Bronchial epithelial cell (primary cell): ENCODE measurements at regions not wholly inside any gene's neighbourhood (a gene's known extent, or its start where the extent isn't known, plus 50 kb on each side); places are given as distances from the start of the nearest gene placed in this dataset.
"Not testable (repeated sequence)": the region's sequence is repeated elsewhere in the genome, so short reads cannot be mapped to it uniquely, and the experiment has no call there.

Source experiments
- DNase-seq: peaks from one replicate; pipeline ENCODE4 v3.0.0-alpha.2; 2010; ENCODE audit warnings: low read depth
- FAIRE-seq: peaks from 2 replicates; lab custom pipeline; 2011; peaks lifted over from hg19 to GRCh38; lab: Jason Lieb, UNC
- H3K27me3 ChIP-seq: 2 replicates; pipeline ENCODE4 v1.5.1; 2011; ENCODE audit warnings: low read length; ENCODE audit not compliant: control insufficient read depth, insufficient read depth
- H3K36me3 ChIP-seq: 2 replicates; pipeline ENCODE4 v1.5.1; 2011; ENCODE audit warnings: low read length; ENCODE audit not compliant: control insufficient read depth, insufficient read depth
- H3K4me3 ChIP-seq: 2 replicates; pipeline ENCODE4 v1.5.1; 2011; ENCODE audit warnings: mild to moderate bottlenecking, low read depth, low read length, control low read depth
- CTCF ChIP-seq: IDR thresholded peaks from 2 replicates; pipeline ENCODE4 v1.5.1; 2011; ENCODE audit warnings: mild to moderate bottlenecking, moderate library complexity, low read length, control low read depth, inconsistent platforms; ENCODE audit not compliant: insufficient read depth, severe bottlenecking

GRCh38 chr4:181796502-181796901, 446.7 kb upstream of the TENM3 start:
- DNase-seq (peak; percentile 77), FAIRE-seq (peak; percentile 85)
- TF ChIP-seq CTCF = no peak
- H3K4me3 ChIP-seq = no peak overlapping the region
- H3K36me3 ChIP-seq = no peaks in the 10 kb centered on the region
- H3K27me3 ChIP-seq = no peaks in the 10 kb centered on the region

GRCh38 chr4:181798536-181798935, 444.7 kb upstream of the TENM3 start:
- no peak for TF ChIP-seq CTCF
- Histone ChIP-seq H3K27me3 (no peaks in the 10 kb centered on the region), H3K36me3 (no peaks in the 10 kb centered on the region), H3K4me3 (no peak overlapping the region)
- DNase-seq (no peak), FAIRE-seq (no peak)

- FAIRE-seq (no peak), DNase-seq (no peak)
- TF ChIP-seq CTCF = no peak
- no peaks in the 10 kb centered on the region for H3K27me3 ChIP-seq
- no peaks in the 10 kb centered on the region for H3K36me3 ChIP-seq
- no peak overlapping the region for H3K4me3 ChIP-seq
Observed at GRCh38 chr4:181799561-181800069, 443.6 kb upstream of the TENM3 start.

GRCh38 chr4:181802207-181802606, 441.0 kb upstream of the TENM3 start:
- FAIRE-seq (no peak), DNase-seq (no peak)
- Histone ChIP-seq H3K36me3 (no peaks in the 10 kb centered on the region), H3K27me3 (no peaks in the 10 kb centered on the region), H3K4me3 (no peak overlapping the region)
- no peak for TF ChIP-seq CTCF

GRCh38 chr4:181807771-181808170, 435.4 kb upstream of the TENM3 start:
- Histone ChIP-seq H3K4me3 (no peak overlapping the region), H3K27me3 (no peaks in the 10 kb centered on the region), H3K36me3 (no peaks in the 10 kb centered on the region)
- FAIRE-seq (no peak), DNase-seq (no peak)
- no peak for TF ChIP-seq CTCF

- FAIRE-seq (no peak), DNase-seq (no peak)
- TF ChIP-seq CTCF = no peak
- no peaks in the 10 kb centered on the region for H3K36me3 ChIP-seq
- H3K27me3 ChIP-seq = no peaks in the 10 kb centered on the region
- no peak overlapping the region for H3K4me3 ChIP-seq
Observed at GRCh38 chr4:181810711-181811110, 432.5 kb upstream of the TENM3 start.

- H3K36me3 ChIP-seq, DNase-seq, H3K4me3 ChIP-seq, FAIRE-seq, H3K27me3 ChIP-seq: not testable (repeated sequence)
Observed at GRCh38 chr4:181811550-181811949, 431.7 kb upstream of the TENM3 start.
